Hippocampal formation (tissue), 2 donors: ENCODE measurements at regions not wholly inside any gene's neighbourhood (a gene's known extent, or its start where the extent isn't known, plus 50 kb on each side); places are given as distances from the start of the nearest gene placed in this dataset.
"Not testable (repeated sequence)": the region's sequence is repeated elsewhere in the genome, so short reads cannot be mapped to it uniquely, and the experiment has no call there.

ENCODE experiments used
- DNase-seq, 2 donors: peaks; one replicate each; lab custom pipeline; 2025; lab: John Stamatoyannopoulos, UW

GRCh38 chr5:124871303-124871702 lies 124.9 kb upstream of the ZNF608 start:
- DNase-seq = peak in 1 of 2 donors; percentile 30

- no peak for DNase-seq
These were observed 125.6 kb upstream of the ZNF608 start for GRCh38 chr5:124872086-124872485.

- no peak for DNase-seq
These were observed 126.2 kb upstream of the ZNF608 start for GRCh38 chr5:124872615-124873014.

- DNase-seq = no peak
These were observed 126.7 kb upstream of the ZNF608 start for GRCh38 chr5:124873188-124873587.

- DNase-seq = no peak
These were observed 127.3 kb upstream of the ZNF608 start for GRCh38 chr5:124873713-124874112.

- no peak for DNase-seq
These were observed 130.1 kb upstream of the ZNF608 start for GRCh38 chr5:124876566-124876965.

- DNase-seq = no peak
These were observed 130.5 kb upstream of the ZNF608 start for GRCh38 chr5:124876983-124877382.

- DNase-seq = no peak
These were observed 131.2 kb upstream of the ZNF608 start for GRCh38 chr5:124877501-124878146.

- no peak for DNase-seq
These were observed 132.3 kb upstream of the ZNF608 start for GRCh38 chr5:124878583-124879342.

- no peak for DNase-seq
These were observed 134.7 kb upstream of the ZNF608 start for GRCh38 chr5:124880903-124881697.

GRCh38 chr5:124883681-124884080 lies 137.2 kb upstream of the ZNF608 start:
- no peak for DNase-seq

- no peak for DNase-seq
These were observed 137.7 kb upstream of the ZNF608 start for GRCh38 chr5:124884114-124884513.

GRCh38 chr5:124885490-124885889 lies 139.1 kb upstream of the ZNF608 start:
- DNase-seq = no peak

GRCh38 chr5:124887223-124887622 lies 140.8 kb upstream of the ZNF608 start:
- peak in 1 of 2 donors; percentile 80 for DNase-seq

GRCh38 chr5:124888050-124888506 lies 141.6 kb upstream of the ZNF608 start:
- DNase-seq = no peak

- peak in 1 of 2 donors; percentile 58 for DNase-seq
These were observed 142.4 kb upstream of the ZNF608 start for GRCh38 chr5:124888622-124889485.

GRCh38 chr5:124889486-124889825 lies 143.0 kb upstream of the ZNF608 start:
- DNase-seq = no peak

- DNase-seq = no peak
These were observed 143.4 kb upstream of the ZNF608 start for GRCh38 chr5:124889850-124890249.

- not testable (repeated sequence) for DNase-seq
These were observed 144.0 kb upstream of the ZNF608 start for GRCh38 chr5:124890442-124890841.

GRCh38 chr5:124891179-124891578 lies 144.7 kb upstream of the ZNF608 start:
- DNase-seq = no peak

- no peak for DNase-seq
These were observed 145.9 kb upstream of the ZNF608 start for GRCh38 chr5:124892185-124892848.
